Psoas muscle (tissue), 7 donors: ENCODE measurements at regions not wholly inside any gene's neighbourhood (a gene's known extent, or its start where the extent isn't known, plus 50 kb on each side); places are given as distances from the start of the nearest gene placed in this dataset.

Experiments used
- ATAC-seq, 4 donors: fragments of 200-7000 bp; cut with Tn5 transposase; one replicate each; pipeline ENCODE4 v1.9.1; 2020; ENCODE audit warnings: moderate library complexity in 3 of 4, mild to moderate bottlenecking in 2 of 4
- DNase-seq, 2 donors: peaks; one replicate each; pipeline ENCODE4 v3.0.0-alpha.2; 2020
- H3K27ac ChIP-seq: fragments of 200-600 bp; one replicate; pipeline ENCODE4 v1.8.0; 2022
- H3K27me3 ChIP-seq, 3 donors: fragments of 200-600 bp in 1 of 3; one replicate each; pipeline versions ENCODE4 v1.6.1 to v1.8.0; 2013 to 2022; ENCODE audit warnings: low read length in 2 of 3, mild to moderate bottlenecking in 2 of 3, moderate library complexity in 1 of 3; ENCODE audit not compliant: insufficient read depth in 3 of 3
- H3K36me3 ChIP-seq, 2 donors: fragments of 200-600 bp in 1 of 2; one replicate each; pipeline versions ENCODE4 v1.6.1 to v1.8.0; 2013 to 2022; ENCODE audit warnings: low read depth in 1 of 2, mild to moderate bottlenecking in 1 of 2, moderate library complexity in 1 of 2; ENCODE audit not compliant: insufficient read depth in 1 of 2
- H3K4me1 ChIP-seq: fragments of 200-600 bp; one replicate; pipeline ENCODE4 v1.8.0; 2022
- H3K4me3 ChIP-seq: fragments of 200-600 bp; one replicate; pipeline ENCODE4 v1.8.0; 2022; ENCODE audit warnings: mild to moderate bottlenecking
- H3K9me3 ChIP-seq: fragments of 200-600 bp; one replicate; pipeline ENCODE4 v1.8.0; 2022
- WGBS, 3 donors: extraction: QIAGEN DNeasy Blood & Tissue Kit; methylation state at CpG; one replicate each; pipeline versions ENCODE4 v1.1.6 to v1.1.7; 2013; 5-methylcytosine and 5-hydroxymethylcytosine counted together
- intact Hi-C, 2 donors: fragments of 100-400 bp; cut with DNase I; formaldehyde crosslinking; loops; one replicate each; pipeline versions ENCODE4 v1.11.0 to v1.14.2; 2022
- TF ChIP-seq, protein P1 (sequence below): fragments of 200-600 bp; IDR thresholded peaks from one replicate; pipeline ENCODE4 v1.8.0; 2022; ENCODE audit warnings: antibody characterized with exemption
- donor health status: healthy with polysubstance abuse.
- donor health status: DM: no; HTN: no; CAD: no; lungs with moderate emphysema.
- donor health status: Bipolar disorder and iron deficiency.
- donor health status: healthy.
- donor health status: DM: yes; HTN: yes; CAD: no.
- donor health status: DM: no; HTN: no; CAD: no.
- donor health status: DM: yes; HTN: yes; CAD: no.

DNA sequence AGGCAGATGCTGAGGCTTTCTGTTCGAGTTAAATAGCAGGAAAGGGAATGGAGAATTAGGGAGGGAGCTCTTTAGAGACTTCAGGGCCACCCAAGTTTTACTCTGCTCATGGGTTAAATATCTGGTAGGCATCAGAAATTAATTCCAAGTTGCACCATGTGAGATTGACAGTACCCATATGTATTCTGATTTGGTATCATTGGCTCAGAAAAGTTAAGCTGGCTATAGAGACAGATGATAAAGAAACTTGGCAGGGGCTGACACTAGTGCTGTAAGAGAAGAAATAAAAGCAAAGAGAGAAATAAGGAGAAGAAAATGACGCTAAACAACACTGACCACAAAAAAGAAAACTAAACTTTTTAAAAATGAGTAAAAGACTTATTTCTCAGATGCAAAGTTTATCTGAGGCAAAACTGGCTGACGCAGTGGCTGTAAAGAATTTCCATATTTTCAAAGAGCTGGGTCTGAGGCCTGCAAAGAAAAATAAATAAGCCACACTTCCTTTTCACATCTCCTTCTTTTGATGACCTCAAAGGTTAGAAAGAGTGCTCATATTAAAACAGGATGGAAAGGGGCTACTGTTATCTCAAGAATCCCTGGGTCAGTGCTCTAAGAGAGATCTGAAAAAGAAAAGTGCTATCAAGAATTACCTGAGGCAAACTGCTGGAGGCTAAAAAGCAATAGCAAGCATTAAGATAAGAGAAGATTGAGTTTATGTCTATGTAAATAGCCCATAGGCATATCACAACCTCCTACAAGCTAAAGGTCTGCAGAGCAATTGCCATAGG, 399.0 kb upstream of the MEF2C start:
- TF ChIP-seq, protein P1, sequence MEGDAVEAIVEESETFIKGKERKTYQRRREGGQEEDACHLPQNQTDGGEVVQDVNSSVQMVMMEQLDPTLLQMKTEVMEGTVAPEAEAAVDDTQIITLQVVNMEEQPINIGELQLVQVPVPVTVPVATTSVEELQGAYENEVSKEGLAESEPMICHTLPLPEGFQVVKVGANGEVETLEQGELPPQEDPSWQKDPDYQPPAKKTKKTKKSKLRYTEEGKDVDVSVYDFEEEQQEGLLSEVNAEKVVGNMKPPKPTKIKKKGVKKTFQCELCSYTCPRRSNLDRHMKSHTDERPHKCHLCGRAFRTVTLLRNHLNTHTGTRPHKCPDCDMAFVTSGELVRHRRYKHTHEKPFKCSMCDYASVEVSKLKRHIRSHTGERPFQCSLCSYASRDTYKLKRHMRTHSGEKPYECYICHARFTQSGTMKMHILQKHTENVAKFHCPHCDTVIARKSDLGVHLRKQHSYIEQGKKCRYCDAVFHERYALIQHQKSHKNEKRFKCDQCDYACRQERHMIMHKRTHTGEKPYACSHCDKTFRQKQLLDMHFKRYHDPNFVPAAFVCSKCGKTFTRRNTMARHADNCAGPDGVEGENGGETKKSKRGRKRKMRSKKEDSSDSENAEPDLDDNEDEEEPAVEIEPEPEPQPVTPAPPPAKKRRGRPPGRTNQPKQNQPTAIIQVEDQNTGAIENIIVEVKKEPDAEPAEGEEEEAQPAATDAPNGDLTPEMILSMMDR, result no peak
- Histone ChIP-seq H3K27ac (peak overlapping the region; percentile 69), H3K4me3 (no peak overlapping the region), H3K9me3 (no peaks in the 10 kb centered on the region), H3K36me3 (no peaks in the 10 kb centered on the region), H3K27me3 (no peaks in the 10 kb centered on the region), H3K4me1 (peaks cover 38% of the 10 kb centered on the region)
- no peak for DNase-seq
- no peak for ATAC-seq
- intact Hi-C loops, result loop anchor here in 1 of 2 donors (10.0 kb wide), 2 partner anchors 87 to 143 kb away; no protein-coding TSS in a partner anchor
- 80 to 86% (median 80%) methylated on average over 3 of the region's 3 CpGs for WGBS, 3 donors

DNA sequence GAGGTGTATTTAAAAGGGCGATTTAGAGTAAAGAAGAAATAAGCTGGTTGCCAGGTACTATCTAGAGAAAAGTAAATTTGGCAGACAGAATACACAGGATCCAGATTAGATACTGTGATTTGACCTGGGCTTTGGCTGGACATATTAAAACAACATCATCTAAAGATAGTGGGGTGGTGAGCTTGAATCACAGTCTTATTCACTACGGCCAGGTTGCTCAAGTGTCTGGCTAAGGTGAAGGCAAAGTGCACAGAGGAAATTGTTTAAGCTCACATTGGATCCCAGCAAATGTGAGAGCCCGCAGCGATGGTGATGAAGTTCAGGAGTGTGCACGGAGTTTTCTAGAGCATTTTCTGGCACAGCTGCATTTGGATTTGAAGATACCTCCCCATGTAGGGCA, 398.2 kb upstream of the MEF2C start:
- 29 to 60% (median 37%) methylated on average over 5 of the region's 5 CpGs for WGBS, 3 donors
- intact Hi-C loops, result loop anchor here in 1 of 2 donors (10.0 kb wide), 2 partner anchors 86 to 144 kb away; no protein-coding TSS in a partner anchor
- ATAC-seq, result peak; percentile 26 to 89 (median 78)

DNA sequence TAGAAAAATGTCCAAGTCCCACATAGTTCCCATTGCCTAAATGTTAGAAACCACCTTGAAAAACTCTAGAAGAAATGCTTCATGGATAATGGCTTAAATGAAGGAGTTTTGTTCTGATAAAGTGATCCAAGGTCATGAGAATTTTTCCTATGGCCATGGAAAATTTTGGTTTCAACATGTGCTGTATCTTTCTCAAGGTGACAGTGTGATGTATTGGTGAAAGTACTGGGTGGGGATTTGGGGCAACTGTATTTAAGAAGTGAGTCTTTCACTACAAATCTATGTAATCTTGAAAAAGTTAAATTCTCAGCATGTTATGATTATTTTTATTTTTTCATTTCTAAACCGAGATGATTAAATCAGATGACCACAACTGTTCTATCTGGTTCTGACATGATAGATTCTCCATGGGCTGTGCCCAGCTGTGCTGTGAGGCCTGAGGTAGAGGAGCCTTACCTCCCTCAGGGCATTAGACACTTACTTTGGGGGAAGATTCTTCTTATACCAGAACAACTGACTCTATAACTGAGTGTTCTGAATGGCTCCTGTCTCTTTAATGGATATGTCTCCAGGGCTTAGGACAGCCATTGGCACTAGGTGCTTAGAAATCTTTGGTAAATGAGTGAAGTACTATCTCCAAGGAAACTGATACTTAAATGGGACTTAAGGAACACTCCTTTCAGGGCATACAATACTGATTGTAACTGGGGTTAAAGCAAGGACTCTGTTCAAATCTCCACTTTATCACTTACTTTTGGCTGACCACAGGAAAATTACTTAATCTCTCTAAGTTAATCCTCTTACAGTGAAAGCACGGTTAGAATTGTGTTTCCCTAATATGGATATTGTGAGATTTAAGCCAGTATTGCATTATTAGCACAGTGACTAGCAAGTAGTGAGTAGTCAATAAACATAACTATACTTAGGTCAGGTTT, 397.4 kb upstream of the MEF2C start:
- peak overlapping the region; percentile 69 for H3K27ac ChIP-seq
- no peak overlapping the region for H3K4me3 ChIP-seq
- H3K27me3 ChIP-seq, result no peaks in the 10 kb centered on the region
- DNase-seq (no peak), ATAC-seq (no peak)
- intact Hi-C loops, result loop anchor here in 1 of 2 donors (10.0 kb wide), 2 partner anchors 86 to 144 kb away; no protein-coding TSS in a partner anchor
- 52 to 67% (median 53%) methylated on average over 2 of the region's 2 CpGs for WGBS, 3 donors
- TF ChIP-seq, protein P1, result no peak
- H3K9me3 ChIP-seq, result no peaks in the 10 kb centered on the region
- H3K36me3 ChIP-seq, result no peaks in the 10 kb centered on the region
- H3K4me1 ChIP-seq, result peaks cover 43% of the 10 kb centered on the region

More for the DNA sequence above, 398.2 kb upstream of the MEF2C start:
- no peak for DNase-seq
- Histone ChIP-seq H3K27me3 (no peaks in the 10 kb centered on the region), H3K27ac (peak overlapping the region; percentile 69), H3K4me1 (peaks cover 43% of the 10 kb centered on the region), H3K36me3 (no peaks in the 10 kb centered on the region), H3K4me3 (no peak overlapping the region), H3K9me3 (no peaks in the 10 kb centered on the region)
- TF ChIP-seq, protein P1, result no peak

DNA sequence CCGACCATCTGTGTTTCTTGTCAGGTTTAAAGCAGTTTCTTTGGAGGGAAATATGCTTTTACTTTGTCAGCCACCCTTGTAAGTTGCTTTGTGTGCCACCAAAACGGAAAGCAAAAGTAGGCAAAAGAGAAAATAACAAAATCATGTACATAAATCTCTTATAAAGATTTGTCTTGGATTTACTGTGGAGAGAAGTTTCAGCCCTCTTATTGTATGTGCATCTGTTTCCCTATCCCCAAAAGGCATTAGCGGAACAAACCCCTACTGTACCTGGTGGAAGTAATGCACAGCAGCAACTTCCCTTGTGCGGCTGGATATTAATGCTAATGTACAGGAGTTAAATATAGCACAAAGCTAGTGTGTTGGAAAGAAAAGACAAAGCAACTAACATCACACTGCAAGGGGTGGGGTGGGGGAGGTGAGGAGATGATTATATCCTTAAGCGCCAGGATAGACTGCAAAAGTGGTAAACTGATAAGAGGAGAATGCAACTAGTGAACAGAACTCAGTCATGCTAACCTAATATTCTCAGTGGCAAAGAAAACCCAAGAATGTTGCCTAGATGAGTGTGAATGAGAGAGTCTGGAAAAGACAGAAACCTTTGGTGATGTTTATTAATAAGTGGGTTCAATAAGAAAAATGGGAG, 396.5 kb upstream of the MEF2C start:
- Histone ChIP-seq H3K27me3 (no peaks in the 10 kb centered on the region), H3K27ac (no peak overlapping the region), H3K4me3 (no peak overlapping the region), H3K4me1 (peaks cover 43% of the 10 kb centered on the region), H3K9me3 (no peaks in the 10 kb centered on the region), H3K36me3 (no peaks in the 10 kb centered on the region)
- 81 to 90% (median 87%) methylated on average over 5 of the region's 5 CpGs for WGBS, 3 donors
- intact Hi-C loops, result loop anchor here in 1 of 2 donors (10.0 kb wide), 2 partner anchors 85 to 145 kb away; no protein-coding TSS in a partner anchor
- DNase-seq, result no peak
- no peak for ATAC-seq
- TF ChIP-seq, protein P1, result no peak
